HG03097 (cell line): ENCODE measurements at regions not wholly inside any gene's neighbourhood (a gene's known extent, or its start where the extent isn't known, plus 50 kb on each side); places are given as distances from the start of the nearest gene placed in this dataset.
"Not testable (repeated sequence)": the region's sequence is repeated elsewhere in the genome, so short reads cannot be mapped to it uniquely, and the experiment has no call there.

Experiments
- ATAC-seq: cut with Tn5 transposase; IDR thresholded peaks from one replicate; pipeline ENCODE4 v1.9.1; 2021; ENCODE audit not compliant: unreplicated experiment, low FRiP score

GRCh38 chr2:150120326-150120955 lies 367.0 kb downstream of the RND3 start:
- no peak for ATAC-seq

DNA sequence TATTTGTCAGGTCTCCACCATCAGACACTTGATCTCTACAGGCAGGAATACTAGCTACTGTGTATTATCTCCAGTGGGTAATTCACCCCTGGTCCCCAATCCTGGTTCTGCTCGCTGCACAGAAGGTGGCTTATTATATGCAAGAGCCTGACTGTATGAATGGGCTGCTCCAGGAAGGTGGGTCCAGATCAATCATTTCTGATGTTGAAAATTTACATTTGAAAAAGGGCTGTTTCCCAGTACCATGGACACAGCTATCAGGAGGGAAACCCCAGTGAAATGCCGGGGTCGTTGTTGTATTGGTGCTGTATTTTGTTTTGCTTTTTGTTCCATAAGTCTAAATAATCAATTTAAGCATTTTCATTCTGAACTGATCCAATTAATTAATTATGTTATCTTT lies 367.6 kb downstream of the RND3 start:
- ATAC-seq, result no peak

- ATAC-seq, result not testable (repeated sequence)
Measured at GRCh38 chr2:150114089-150114488, 373.4 kb downstream of the RND3 start.

DNA sequence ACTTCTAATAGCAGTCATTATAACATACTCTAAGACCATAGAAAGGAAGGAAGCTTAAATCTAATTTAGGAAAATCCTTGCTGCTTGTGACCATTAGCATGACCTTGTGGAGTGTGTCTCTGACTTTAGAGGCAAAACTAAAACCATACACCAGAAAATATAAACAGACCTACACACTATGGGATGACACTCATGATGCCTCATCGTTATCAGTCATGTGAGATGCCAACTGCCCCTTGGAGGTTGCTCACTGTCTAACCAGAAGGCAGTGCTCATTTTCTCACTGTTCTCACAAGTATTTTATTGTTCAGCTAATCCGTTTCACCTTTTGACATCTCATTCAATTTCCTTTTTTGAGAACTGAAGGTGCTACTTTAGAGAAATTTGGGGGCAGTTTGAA lies 376.9 kb downstream of the RND3 start:
- ATAC-seq, result no peak

- no peak for ATAC-seq
Measured at GRCh38 chr2:150109912-150110311, 377.6 kb downstream of the RND3 start.

GRCh38 chr2:150109028-150109427 lies 378.4 kb downstream of the RND3 start:
- no peak for ATAC-seq

DNA sequence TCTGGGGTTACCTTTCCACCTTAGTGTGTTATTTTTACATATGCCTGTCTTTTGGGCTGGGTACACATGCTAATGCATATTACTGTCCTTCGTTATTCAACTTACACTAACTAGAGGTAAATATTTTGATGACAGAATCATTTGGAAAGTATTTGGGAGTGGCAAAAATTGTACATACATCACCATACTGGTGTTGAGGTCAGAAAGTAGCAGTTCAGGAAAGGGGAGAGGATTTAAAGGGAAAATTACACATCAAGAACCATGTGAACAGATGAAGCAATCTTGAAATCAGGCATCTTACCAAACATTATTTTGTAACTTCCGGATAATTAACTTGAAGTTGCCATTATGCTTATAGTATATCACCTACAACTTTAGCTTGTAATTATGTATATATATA lies 379.7 kb downstream of the RND3 start:
- ATAC-seq, result no peak

DNA sequence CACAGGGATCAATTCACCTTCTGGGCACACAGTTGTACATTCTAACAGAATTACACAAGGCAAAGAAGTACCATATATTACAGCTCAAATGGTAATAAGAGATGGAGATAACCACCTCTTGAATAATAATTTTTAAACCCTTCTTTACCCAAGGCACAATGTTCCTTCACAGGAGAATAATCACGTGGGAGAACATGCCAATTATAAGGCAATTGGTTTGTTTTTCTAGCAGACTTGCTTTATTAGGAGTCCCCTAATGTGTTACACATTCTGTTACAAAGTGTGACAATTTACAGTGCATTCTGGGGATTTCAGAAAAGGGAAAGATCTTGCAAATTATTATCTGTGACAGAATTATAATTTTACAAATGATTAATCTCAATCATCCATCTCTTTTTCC lies 380.3 kb downstream of the RND3 start:
- no peak for ATAC-seq

DNA sequence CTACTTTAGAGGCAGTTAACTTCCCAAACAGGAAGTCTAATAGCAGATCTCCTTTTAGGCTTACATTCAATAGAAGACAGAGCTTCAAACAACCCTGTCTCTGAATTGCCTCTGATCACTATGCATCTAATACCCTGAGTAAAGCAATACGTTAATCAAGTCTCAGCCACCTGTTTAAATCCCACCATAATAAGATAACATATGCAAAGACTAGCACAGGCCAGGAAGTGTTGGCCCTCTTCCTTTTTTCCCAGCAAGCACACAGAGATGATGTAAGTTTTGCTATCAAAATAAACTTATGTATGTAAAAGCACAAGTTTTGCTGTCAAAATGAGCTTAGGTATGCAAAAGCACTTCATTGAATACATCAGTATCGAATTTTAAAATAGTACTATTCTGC lies 385.5 kb downstream of the RND3 start:
- no peak for ATAC-seq

- ATAC-seq, result no peak
Measured at GRCh38 chr2:150100834-150101233, 386.6 kb downstream of the RND3 start.

- no peak for ATAC-seq
Measured at GRCh38 chr2:150100336-150100735, 387.1 kb downstream of the RND3 start.

- ATAC-seq, result no peak
Measured at GRCh38 chr2:150099805-150100204, 387.7 kb downstream of the RND3 start.

DNA sequence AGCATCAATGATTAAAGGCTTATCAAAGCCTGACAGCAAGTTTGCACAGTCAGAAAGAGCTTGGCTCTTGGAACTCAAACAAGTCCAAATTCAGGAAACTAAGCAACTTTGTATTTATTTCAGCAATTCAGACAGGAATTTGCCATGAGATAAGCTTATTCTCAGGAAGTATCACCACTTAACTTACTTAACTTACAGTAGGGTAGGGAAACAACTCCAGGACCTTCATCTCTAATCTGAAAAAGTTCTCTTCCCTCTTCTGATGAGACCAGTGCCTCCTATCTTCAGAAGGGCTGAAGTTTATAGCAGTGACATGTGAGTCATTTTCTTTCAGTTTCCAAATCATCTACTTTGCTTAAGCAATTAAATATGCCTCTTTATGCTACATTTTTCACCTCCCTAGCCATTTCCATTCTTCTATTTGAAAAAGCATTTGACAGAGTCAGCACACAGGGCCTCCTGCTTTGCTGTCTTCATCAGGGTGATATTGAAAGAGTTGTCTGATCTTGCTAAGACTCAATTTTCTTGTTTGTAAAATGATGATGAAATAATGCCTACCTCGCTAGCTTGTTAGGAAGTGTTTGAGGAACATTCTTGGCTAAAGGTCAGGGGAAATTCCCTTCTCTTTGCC lies 389.5 kb downstream of the RND3 start:
- no peak for ATAC-seq

- ATAC-seq, result no peak
Measured at GRCh38 chr2:150097402-150097801, 390.1 kb downstream of the RND3 start.

GRCh38 chr2:150095361-150096095 lies 391.9 kb downstream of the RND3 start:
- no peak for ATAC-seq

- ATAC-seq, result no peak
Measured at GRCh38 chr2:150091846-150092245, 395.6 kb downstream of the RND3 start.

GRCh38 chr2:150090031-150090430 lies 397.4 kb downstream of the RND3 start:
- ATAC-seq, result no peak

DNA sequence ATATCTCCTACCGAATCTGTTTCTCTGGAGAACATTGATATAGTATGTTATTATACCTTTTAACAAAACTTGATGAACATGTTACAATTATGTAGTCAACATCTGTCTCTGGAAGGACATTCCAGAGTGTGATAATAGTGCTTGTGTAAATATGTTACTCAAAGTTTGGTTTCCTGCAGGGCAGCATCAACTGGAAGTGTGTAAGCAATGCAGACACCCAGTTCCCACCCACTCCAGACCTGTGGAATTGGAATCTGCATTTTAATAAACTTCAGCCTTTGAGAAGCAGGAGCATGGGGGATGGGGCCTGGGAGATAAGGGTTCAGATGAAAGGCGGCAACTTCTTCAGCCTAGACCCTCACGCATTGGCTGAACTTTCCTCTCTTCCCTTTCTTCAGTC lies 398.9 kb downstream of the RND3 start:
- ATAC-seq, result no peak

DNA sequence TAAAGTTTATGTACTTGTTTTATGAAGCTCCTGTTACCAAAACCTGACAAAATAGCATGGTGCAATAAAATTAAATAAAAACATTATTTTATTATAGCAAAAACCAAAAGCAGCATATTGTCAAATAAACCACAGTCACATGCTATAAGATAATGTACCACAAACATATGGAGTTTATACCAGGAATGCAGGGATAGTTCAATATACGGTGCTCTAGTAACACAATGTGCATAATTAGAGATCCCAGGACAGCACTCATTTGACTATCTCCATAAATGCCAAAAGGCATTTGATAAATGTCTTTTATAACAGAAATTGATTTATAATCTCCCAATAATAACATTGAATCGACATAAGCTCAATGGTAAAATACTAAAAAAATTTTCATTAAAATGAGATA lies 402.0 kb downstream of the RND3 start:
- no peak for ATAC-seq

DNA sequence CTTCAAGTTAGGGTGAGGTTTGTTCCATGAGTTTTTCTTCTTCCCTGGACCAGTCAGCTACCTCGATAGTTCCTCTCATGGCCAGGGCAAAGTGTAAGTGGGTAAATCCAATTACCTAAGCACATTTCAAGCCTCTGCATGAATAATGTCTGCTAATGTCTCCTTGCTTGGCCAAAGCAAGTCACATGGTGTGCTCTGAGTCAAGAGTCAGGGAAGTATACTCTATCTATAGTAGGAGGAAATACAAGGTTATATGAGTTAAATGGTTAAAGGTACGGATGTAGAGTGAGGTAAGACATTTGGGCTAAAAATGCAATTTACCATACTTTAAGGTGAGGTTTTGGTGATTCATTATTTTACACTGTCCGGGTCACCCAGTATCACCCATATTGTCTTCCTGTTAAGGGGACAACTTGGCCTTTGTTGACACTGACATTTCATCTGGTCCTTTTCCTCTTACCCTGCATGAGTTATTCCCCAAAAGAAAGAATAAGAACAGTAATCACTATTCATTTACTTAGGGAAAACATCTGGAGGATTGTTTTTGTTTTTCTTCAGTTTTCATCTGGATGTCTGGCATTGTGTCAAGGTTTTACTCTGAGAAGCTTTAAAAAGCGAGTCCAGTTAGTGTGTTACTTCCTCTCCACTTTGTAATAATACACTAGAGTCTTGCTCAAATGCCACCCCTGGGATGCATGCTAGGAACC lies 405.5 kb downstream of the RND3 start:
- ATAC-seq, result no peak

DNA sequence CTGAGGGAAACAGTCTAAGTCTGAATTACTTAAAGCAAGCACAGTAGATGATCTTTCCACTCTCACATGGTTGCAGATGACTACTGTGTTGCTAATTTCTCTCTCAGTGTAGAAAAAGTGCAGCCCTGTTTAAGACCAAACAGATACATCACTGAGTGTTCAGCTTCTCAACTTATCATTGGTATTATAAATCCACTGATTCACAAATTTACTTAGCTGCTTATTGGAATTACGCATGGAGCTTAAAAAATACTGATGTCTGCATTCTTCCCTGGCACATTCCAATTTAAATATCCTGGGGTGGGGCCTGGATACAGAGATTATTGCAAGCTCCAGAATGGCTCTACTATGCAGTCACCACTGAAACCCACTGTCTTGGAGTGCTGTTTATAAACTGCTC lies 411.2 kb downstream of the RND3 start:
- no peak for ATAC-seq
